ENCODE measurements at regions not wholly inside any gene's neighbourhood (a gene's known extent, or its start where the extent isn't known, plus 50 kb on each side); places are given as distances from the start of the nearest gene placed in this dataset.

DNA sequence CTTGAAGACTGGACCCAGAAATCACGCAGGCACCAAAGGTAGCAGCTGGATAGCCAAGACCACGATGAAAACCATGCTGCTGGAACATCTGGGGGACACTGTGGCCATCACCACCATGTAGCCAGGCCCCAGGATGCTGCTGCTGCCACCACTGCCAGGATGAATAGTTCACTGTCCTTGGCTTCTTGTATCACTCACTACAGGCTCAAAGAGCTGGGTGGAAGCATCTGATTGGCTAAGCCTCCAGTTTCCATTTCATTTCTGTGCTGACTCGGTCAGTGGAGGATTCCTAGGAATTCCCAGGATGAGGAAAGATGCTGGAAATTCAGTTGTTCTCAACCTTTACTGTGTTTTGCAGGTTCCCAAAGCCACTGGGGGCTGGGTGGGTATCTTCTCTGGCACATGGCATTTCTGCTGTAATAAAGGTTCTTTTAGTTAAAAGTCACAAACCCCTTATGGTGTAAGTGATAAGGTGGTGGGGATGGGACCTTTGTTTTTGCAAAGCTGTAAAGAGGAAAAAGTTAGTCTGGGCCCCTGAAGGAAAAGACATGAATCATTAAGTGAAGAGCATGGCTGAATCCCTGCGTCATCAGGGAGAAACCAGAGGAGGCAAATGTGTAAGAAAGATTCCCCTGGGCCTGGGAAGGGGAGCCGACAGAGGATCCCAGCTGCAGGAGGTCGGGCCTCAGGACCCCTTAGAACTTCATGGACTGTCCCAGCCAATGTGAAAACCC lies 57.7 kb upstream of the SMOX start:
- Histone ChIP-seq H3K79me1 (ENCODE audit: low read depth in 1 of 2, low read length in 2 of 2) (peaks cover 0 to 7% of the 10 kb centered on the region in 2 experiments; a peak in 2 of 4 replicates), H3K9me1 (ENCODE audit: insufficient read depth, low read length) (peaks cover 18% of the 10 kb centered on the region; the same call in 1 of the 2 replicates), H3K4me2 (ENCODE audit: low read depth, low read length) (peak overlapping the region; percentile 38), H2AK5ac (ENCODE audit: low read depth, low read length) (peak overlapping the region; percentile 39; the same call in 1 of the 2 replicates), H4K5ac (ENCODE audit: low read depth, low read length) (peak overlapping the region; percentile 79; the same call in 1 of the 2 replicates), H3K56ac (ENCODE audit: extremely low read depth, insufficient read depth, low read length) (no peak overlapping the region), H3K23ac (ENCODE audit: low read depth, low read length) (peak overlapping the region; percentile 16; the same call in 1 of the 2 replicates), H4K8ac (ENCODE audit: low read depth in 2 of 2, low read length in 2 of 2) (peak overlapping the region; percentile 11 to 67), H4K91ac (ENCODE audit: insufficient read depth, low read depth, low read length) (peak overlapping the region; percentile 68), H2BK120ac (ENCODE audit: low read depth, low read length) (peak overlapping the region; percentile 66), H4K20me1 (ENCODE audit: insufficient read depth, low read length) (no peaks in the 10 kb centered on the region), H3K4me1 (ENCODE audit: control insufficient read depth, insufficient read depth, low read length) (peaks cover 13% of the 10 kb centered on the region), H2AK9ac (replicated peaks; ENCODE audit: low read depth, low read length, poor library complexity) (peak overlapping the region; percentile 83), H3K27ac (ENCODE audit: insufficient read depth, low read length) (peak overlapping the region; percentile 79), H3K4ac (ENCODE audit: low read depth, low read length) (peak overlapping the region; percentile 61), H3K9ac (ENCODE audit: low read depth, low read length) (peak overlapping the region; percentile 13; the same call in 1 of the 2 replicates), H3K14ac (replicated peaks; ENCODE audit: low read depth, low read length) (peak overlapping the region; percentile 61), H3K36me3 (ENCODE audit: control insufficient read depth, insufficient read depth, low read length) (no peaks in the 10 kb centered on the region), H2BK15ac (ENCODE audit: low read depth, low read length) (peak overlapping the region; percentile 81; the same call in 2 of the 3 replicates), H2BK20ac (ENCODE audit: low read depth, low read length) (peak overlapping the region; percentile 30), H2AFZ (replicated peaks; ENCODE audit: low read length, poor library complexity) (peak overlapping the region; percentile 80), H3K4me3 (ENCODE audit: insufficient read depth, low read depth, low read length) (no peak overlapping the region), H3K9me3 (ENCODE audit: control insufficient read depth, insufficient read depth, low read length) (no peaks in the 10 kb centered on the region), H2BK5ac (ENCODE audit: low read depth, low read length, poor library complexity, severe bottlenecking) (peak overlapping the region; percentile 71), H3K18ac (ENCODE audit: low read depth, low read length) (peak overlapping the region; percentile 43), H3K27me3 (ENCODE audit: control insufficient read depth, insufficient read depth, low read length) (no peaks in the 10 kb centered on the region)
- dilution Hi-C loops (cut with HindIII; ENCODE audit: low sequenced_read_pairs, unreplicated experiment) (no loop called here), in situ Hi-C loops (cut with MboI; ENCODE audit: low sequenced_read_pairs) (no loop called here), intact Hi-C loops (cut with micrococcal nuclease) (no loop called here)
- CTCF ChIA-PET = interaction anchor here (0.6 to 1.2 kb wide), 3 partner anchors 11 to 303 kb away, joined by 3 read pairs; no protein-coding TSS in a partner anchor
- ATAC-seq (ENCODE audit: low read depth) = peak; percentile 88
- DNase-seq = peak; percentile 96
- peak; percentile 47; the same call in 1 of the 2 replicates for TF ChIP-seq NFE2L2 (IDR thresholded peaks at IDR 0.05; ENCODE audit: low read depth, low read length)
- no peak for TF ChIP-seq CHD1 (IDR thresholded peaks at IDR 0.05; ENCODE audit: low read depth, low read length)
- TF ChIP-seq, protein P1, sequence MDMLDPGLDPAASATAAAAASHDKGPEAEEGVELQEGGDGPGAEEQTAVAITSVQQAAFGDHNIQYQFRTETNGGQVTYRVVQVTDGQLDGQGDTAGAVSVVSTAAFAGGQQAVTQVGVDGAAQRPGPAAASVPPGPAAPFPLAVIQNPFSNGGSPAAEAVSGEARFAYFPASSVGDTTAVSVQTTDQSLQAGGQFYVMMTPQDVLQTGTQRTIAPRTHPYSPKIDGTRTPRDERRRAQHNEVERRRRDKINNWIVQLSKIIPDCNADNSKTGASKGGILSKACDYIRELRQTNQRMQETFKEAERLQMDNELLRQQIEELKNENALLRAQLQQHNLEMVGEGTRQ (IDR thresholded peaks at IDR 0.05; ENCODE audit: low read depth, low read length) = no peak
- TF ChIP-seq RFX5 (IDR thresholded peaks at IDR 0.05; ENCODE audit: low read depth, low read length) = no peak
- TF ChIP-seq MAFK (IDR thresholded peaks at IDR 0.05; ENCODE audit: low read depth, low read length) = no peak
- TF ChIP-seq FOS (IDR thresholded peaks at IDR 0.05; ENCODE audit: low read depth, low read length) = peak; percentile 76; the same call in 1 of the 2 replicates
- peak; percentile 47; the same call in 1 of the 2 replicates for TF ChIP-seq CEBPB (IDR thresholded peaks at IDR 0.05; ENCODE audit: low read depth, low read length)
- TF ChIP-seq BHLHE40 (IDR thresholded peaks at IDR 0.05; ENCODE audit: low read depth, low read length) = peak; percentile 24; the same call in 1 of the 2 replicates
- no peak for TF ChIP-seq MAZ (IDR thresholded peaks at IDR 0.05; ENCODE audit: borderline replicate concordance, low read depth, low read length)
- TF ChIP-seq RAD21 (IDR thresholded peaks at IDR 0.05; ENCODE audit: low read length) = no peak
- peak; percentile 80 for TF ChIP-seq POLR2A (IDR thresholded peaks at IDR 0.05; ENCODE audit: low read depth, low read length)
- TF ChIP-seq SMC3 (IDR thresholded peaks at IDR 0.05; ENCODE audit: low read depth, low read length) = peak; percentile 9; the same call in 1 of the 2 replicates
- TF ChIP-seq RCOR1 (IDR thresholded peaks at IDR 0.05; ENCODE audit: insufficient replicate concordance, low read length) = no peak
- 63% methylated on average over 2 of the region's 6 CpGs; no CpG with 5 or more reads in 1 of the 2 experiments for WGBS, 2 experiments (ENCODE audit: extremely low coverage in 2 of 2, insufficient read length in 1 of 2)
- no TSS peak for BruUV-seq (replicated peaks)
- POLR2A ChIA-PET (ENCODE audit: unreplicated experiment) = interaction anchor here (0.7 kb wide), 1 partner anchor 198 kb away, joined by 3 read pairs; no protein-coding TSS in a partner anchor
